Transverse colon (tissue), 4 donors: ENCODE measurements at regions not wholly inside any gene's neighbourhood (a gene's known extent, or its start where the extent isn't known, plus 50 kb on each side); places are given as distances from the start of the nearest gene placed in this dataset.
"Not testable (repeated sequence)": the region's sequence is repeated elsewhere in the genome, so short reads cannot be mapped to it uniquely, and the experiment has no call there.

Experiments
- DNase-seq: peaks from one replicate; pipeline ENCODE4 v3.0.0-alpha.2; 2019
- H3K27ac ChIP-seq, 4 donors: fragments of 200-600 bp; sonication (generic); 2 replicates each; pipeline ENCODE4 v1.5.1; 2016 to 2018; ENCODE audit warnings: inconsistent platforms in 4 of 4
- H3K27me3 ChIP-seq: fragments of 200-600 bp; sonication (generic); 2 replicates; pipeline ENCODE4 v1.5.1; 2017; ENCODE audit warnings: inconsistent platforms
- H3K36me3 ChIP-seq, 4 donors: fragments of 200-600 bp; sonication (generic); 2 replicates each; pipeline ENCODE4 v1.5.1; 2017 to 2019; ENCODE audit warnings: inconsistent platforms in 4 of 4
- H3K4me1 ChIP-seq, 4 donors: fragments of 200-600 bp; sonication (generic); 2 replicates each; pipeline ENCODE4 v1.5.1; 2017 to 2020; ENCODE audit warnings: inconsistent platforms in 4 of 4
- H3K4me3 ChIP-seq, 4 donors: fragments of 200-600 bp; sonication (generic); 1 replicate in 1 of 4; 2 replicates in 3 of 4; pipeline versions ENCODE4 v1.5.1 to v1.6.1; 2017 to 2019; ENCODE audit warnings: inconsistent platforms in 4 of 4
- H3K9me3 ChIP-seq, 2 donors: fragments of 200-600 bp; sonication (generic); 2 replicates each; pipeline ENCODE4 v1.5.1; 2017 to 2019; ENCODE audit warnings: inconsistent platforms in 2 of 2
- CTCF ChIP-seq, 5 experiments: fragments of 200-600 bp in 3 of 5; fragments of 450-650 bp in 2 of 5; sonication (generic) in 3 of 5; IDR thresholded peaks; 1 replicate in 2 of 5; 2 replicates in 3 of 5; pipeline ENCODE4 v1.5.1; 2016 to 2017; ENCODE audit warnings: antibody characterized with exemption in 5 of 5, inconsistent platforms in 3 of 5, mild to moderate bottlenecking in 2 of 5, moderate library complexity in 1 of 5
- EP300 ChIP-seq: sonication (generic); formaldehyde crosslinking; IDR thresholded peaks from one replicate; pipeline ENCODE4 v1.6.1; 2017; ENCODE audit warnings: antibody characterized with exemption, low read depth
- POLR2A ChIP-seq: fragments of 450-650 bp; IDR thresholded peaks from one replicate; pipeline ENCODE4 v1.6.1; 2016; ENCODE audit warnings: antibody characterized with exemption, mild to moderate bottlenecking, moderate library complexity
- POLR2AphosphoS5 ChIP-seq, 3 donors: sonication (generic); formaldehyde crosslinking; IDR thresholded peaks; one replicate each; pipeline ENCODE4 v1.6.1; 2016; ENCODE audit warnings: antibody characterized with exemption in 3 of 3
- WGBS, 2 donors: methylation state at CpG; one replicate each; pipeline ENCODE4 v1.1.5; 2018; ENCODE audit warnings: low coverage in 1 of 2; 5-methylcytosine and 5-hydroxymethylcytosine counted together
- in situ Hi-C, 4 donors: fragments of 200-750 bp; cut with MboI; loops; one replicate each; pipeline versions ENCODE4 v1.15.0 to v1.15.1; 2017; ENCODE audit warnings: low sequenced_read_pairs in 3 of 4, low pct_ligation_motif_present in 1 of 4, low pct_unique_long_range_greater_than_20kb in 1 of 4
- intact Hi-C: fragments of 100-400 bp; cut with DNase I; formaldehyde crosslinking; loops from one replicate; pipeline ENCODE4 v1.15.1; 2023; ENCODE audit warnings: low total_unique reads

GRCh38 chr17:53626286-53626685 lies 196.4 kb upstream of the KIF2B start:
- H3K36me3 ChIP-seq = no peaks in the 10 kb centered on the region
- TF ChIP-seq POLR2AphosphoS5 (IDR thresholded peaks at IDR 0.05) (no peak), EP300 (no peak), CTCF (IDR thresholded peaks at IDR 0.05) (no peak), POLR2A (no peak)
- H3K4me1 ChIP-seq = no peaks in the 10 kb centered on the region
- intact Hi-C loops = no loop called here
- no peaks in the 10 kb centered on the region for H3K27me3 ChIP-seq
- H3K9me3 ChIP-seq = no peaks in the 10 kb centered on the region
- no peak for DNase-seq
- H3K4me3 ChIP-seq = no peak overlapping the region
- no peak overlapping the region for H3K27ac ChIP-seq
- in situ Hi-C loops = no loop called here
- WGBS, 2 donors = 56 to 88% methylated on average over 1 of the region's 1 CpG

- Histone ChIP-seq H3K4me1 (no peaks in the 10 kb centered on the region), H3K27ac (no peak overlapping the region), H3K27me3 (no peaks in the 10 kb centered on the region), H3K4me3 (no peak overlapping the region), H3K9me3 (no peaks in the 10 kb centered on the region), H3K36me3 (no peaks in the 10 kb centered on the region)
- intact Hi-C loops = no loop called here
- no peak for DNase-seq
- in situ Hi-C loops = no loop called here
- 31 to 42% methylated on average over 3 of the region's 3 CpGs for WGBS, 2 donors
- TF ChIP-seq POLR2A (no peak), POLR2AphosphoS5 (IDR thresholded peaks at IDR 0.05) (no peak), EP300 (no peak), CTCF (IDR thresholded peaks at IDR 0.05) (no peak)
Observed at GRCh38 chr17:53619025-53619424, 203.7 kb upstream of the KIF2B start.

GRCh38 chr17:53608208-53608607 lies 214.5 kb upstream of the KIF2B start:
- whole genome bisulfite sequencing, 2 donors = 78 to 82% methylated on average over 5 of the region's 5 CpGs
- H3K36me3 ChIP-seq, intact Hi-C loops, in situ Hi-C loops, H3K4me3 ChIP-seq, H3K4me1 ChIP-seq, H3K27me3 ChIP-seq, H3K27ac ChIP-seq, DNase-seq: not testable (repeated sequence)
- H3K9me3 ChIP-seq = peaks cover 0 to 13% of the 10 kb centered on the region in 2 donors

GRCh38 chr17:53607475-53607874 lies 215.3 kb upstream of the KIF2B start:
- Histone ChIP-seq H3K4me3 (no peak overlapping the region), H3K27ac (no peak overlapping the region), H3K36me3 (no peaks in the 10 kb centered on the region), H3K27me3 (no peaks in the 10 kb centered on the region), H3K4me1 (no peaks in the 10 kb centered on the region), H3K9me3 (peaks cover 0 to 13% of the 10 kb centered on the region in 2 donors)
- no peak for DNase-seq
- TF ChIP-seq POLR2AphosphoS5 (IDR thresholded peaks at IDR 0.05) (no peak), POLR2A (no peak), EP300 (no peak), CTCF (IDR thresholded peaks at IDR 0.05) (no peak)
- intact Hi-C loops (no loop called here), in situ Hi-C loops (no loop called here)
- 23% methylated on average over 1 of the region's 1 CpG; no CpG with 5 or more reads in 1 of the 2 donors for WGBS, 2 donors

GRCh38 chr17:53588317-53588716 lies 234.4 kb upstream of the KIF2B start:
- no peaks in the 10 kb centered on the region for H3K36me3 ChIP-seq
- intact Hi-C loops (no loop called here), in situ Hi-C loops (loop anchor here in 1 of 4 donors (25.0 kb wide), 1 partner anchor 99 kb away; no protein-coding TSS in a partner anchor)
- no peaks in the 10 kb centered on the region for H3K9me3 ChIP-seq
- H3K27ac ChIP-seq = no peak overlapping the region
- no peak overlapping the region for H3K4me3 ChIP-seq
- H3K4me1 ChIP-seq = no peaks in the 10 kb centered on the region
- H3K27me3 ChIP-seq = no peaks in the 10 kb centered on the region
- TF ChIP-seq EP300 = no peak
- TF ChIP-seq POLR2AphosphoS5 (IDR thresholded peaks at IDR 0.05) = no peak
- no peak for DNase-seq
